Ascending aorta (tissue), 2 donors: ENCODE measurements at regions not wholly inside any gene's neighbourhood (a gene's known extent, or its start where the extent isn't known, plus 50 kb on each side); places are given as distances from the start of the nearest gene placed in this dataset.

ENCODE experiments used
- DNase-seq, 2 donors: peaks; one replicate each; pipeline ENCODE4 v3.0.0-alpha.2; 2019; ENCODE audit warnings: low spot score in 2 of 2
- H3K27ac ChIP-seq, 2 donors: fragments of 200-600 bp; sonication (generic); one replicate each; pipeline ENCODE4 v1.5.1; 2016 to 2017; ENCODE audit warnings: mild to moderate bottlenecking in 1 of 2
- H3K27me3 ChIP-seq: fragments of 200-600 bp; sonication (generic); one replicate; pipeline ENCODE4 v1.5.1; 2017
- H3K36me3 ChIP-seq, 2 donors: fragments of 200-600 bp; sonication (generic); one replicate each; pipeline ENCODE4 v1.5.1; 2016
- H3K4me1 ChIP-seq, 2 donors: fragments of 200-600 bp; sonication (generic); one replicate each; pipeline ENCODE4 v1.5.1; 2016 to 2017; ENCODE audit warnings: mild to moderate bottlenecking in 1 of 2
- H3K4me3 ChIP-seq, 2 donors: fragments of 200-600 bp; sonication (generic); one replicate each; pipeline ENCODE4 v1.5.1; 2016 to 2017; ENCODE audit warnings: mild to moderate bottlenecking in 1 of 2
- H3K9me3 ChIP-seq, 2 donors: fragments of 200-600 bp; sonication (generic); one replicate each; pipeline ENCODE4 v1.5.1; 2016
- CTCF ChIP-seq, 3 experiments: fragments of 200-600 bp in 2 of 3; fragments of 450-650 bp in 1 of 3; sonication (generic) in 2 of 3; IDR thresholded peaks; one replicate each; pipeline ENCODE4 v1.5.1; 2016 to 2019; ENCODE audit warnings: antibody characterized with exemption in 3 of 3, mild to moderate bottlenecking in 1 of 3, moderate library complexity in 1 of 3
- intact Hi-C: fragments of 100-400 bp; cut with DNase I; formaldehyde crosslinking; loops from one replicate; pipeline ENCODE4 v1.15.1; 2023

GRCh38 chr21:23026878-23027277, 2028.7 kb downstream of the NCAM2 start:
- no peak for DNase-seq
- no peak for TF ChIP-seq CTCF (IDR thresholded peaks at IDR 0.05)
- Histone ChIP-seq H3K27ac (no peak overlapping the region), H3K27me3 (no peaks in the 10 kb centered on the region), H3K4me3 (no peak overlapping the region), H3K4me1 (no peaks in the 10 kb centered on the region), H3K9me3 (no peaks in the 10 kb centered on the region), H3K36me3 (no peaks in the 10 kb centered on the region)
- intact Hi-C loops, result no loop called here

- no peak for DNase-seq
- no peak overlapping the region for H3K27ac ChIP-seq
- H3K4me3 ChIP-seq, result no peak overlapping the region
- H3K9me3 ChIP-seq, result no peaks in the 10 kb centered on the region
- intact Hi-C loops, result no loop called here
- no peak for TF ChIP-seq CTCF (IDR thresholded peaks at IDR 0.05)
- H3K4me1 ChIP-seq, result no peaks in the 10 kb centered on the region
- no peaks in the 10 kb centered on the region for H3K36me3 ChIP-seq
- H3K27me3 ChIP-seq, result no peaks in the 10 kb centered on the region
These were observed 2041.6 kb downstream of the NCAM2 start for GRCh38 chr21:23039846-23040245.

GRCh38 chr21:23045955-23046354, 2047.7 kb downstream of the NCAM2 start:
- Histone ChIP-seq H3K36me3 (no peaks in the 10 kb centered on the region), H3K4me3 (no peak overlapping the region), H3K27me3 (no peaks in the 10 kb centered on the region), H3K27ac (no peak overlapping the region), H3K4me1 (no peaks in the 10 kb centered on the region), H3K9me3 (no peaks in the 10 kb centered on the region)
- intact Hi-C loops, result no loop called here
- DNase-seq, result no peak
- TF ChIP-seq CTCF (IDR thresholded peaks at IDR 0.05), result no peak

GRCh38 chr21:23067672-23068071, 2069.5 kb downstream of the NCAM2 start:
- Histone ChIP-seq H3K9me3 (peaks cover 0 to 2% of the 10 kb centered on the region in 2 donors), H3K4me1 (no peaks in the 10 kb centered on the region), H3K4me3 (no peak overlapping the region), H3K36me3 (no peaks in the 10 kb centered on the region), H3K27me3 (no peaks in the 10 kb centered on the region), H3K27ac (no peak overlapping the region)
- DNase-seq, result no peak
- intact Hi-C loops, result no loop called here
- TF ChIP-seq CTCF (IDR thresholded peaks at IDR 0.05), result no peak

- intact Hi-C loops, result no loop called here
- no peaks in the 10 kb centered on the region for H3K36me3 ChIP-seq
- H3K27ac ChIP-seq, result no peak overlapping the region
- TF ChIP-seq CTCF (IDR thresholded peaks at IDR 0.05), result no peak
- no peaks in the 10 kb centered on the region for H3K27me3 ChIP-seq
- H3K4me3 ChIP-seq, result no peak overlapping the region
- H3K4me1 ChIP-seq, result no peaks in the 10 kb centered on the region
- DNase-seq, result no peak
- H3K9me3 ChIP-seq, result no peaks in the 10 kb centered on the region
These were observed 2085.0 kb downstream of the NCAM2 start for GRCh38 chr21:23083242-23083641.

GRCh38 chr21:23093259-23093658, 2095.1 kb downstream of the NCAM2 start:
- Histone ChIP-seq H3K4me3 (no peak overlapping the region), H3K4me1 (no peaks in the 10 kb centered on the region), H3K27ac (no peak overlapping the region), H3K9me3 (no peaks in the 10 kb centered on the region), H3K27me3 (no peaks in the 10 kb centered on the region), H3K36me3 (no peaks in the 10 kb centered on the region)
- DNase-seq, result no peak
- TF ChIP-seq CTCF (IDR thresholded peaks at IDR 0.05), result no peak
- intact Hi-C loops, result no loop called here
